ENCODE measurements at regions not wholly inside any gene's neighbourhood (a gene's known extent, or its start where the extent isn't known, plus 50 kb on each side); places are given as distances from the start of the nearest gene placed in this dataset.

GRCh38 chr1:54463259-54464030 lies 57.3 kb upstream of the SSBP3 start:
- no peaks in the 10 kb centered on the region for H3K9me3 ChIP-seq
- no peaks in the 10 kb centered on the region for H3K36me3 ChIP-seq (ENCODE audit: low read depth)
- no peak for ATAC-seq
- DNase-seq = no peak
- H3K4me1 ChIP-seq (ENCODE audit: low read depth) = no peaks in the 10 kb centered on the region
- no peak overlapping the region for H3K4me3 ChIP-seq
- no peak for TF ChIP-seq CTCF (IDR thresholded peaks at IDR 0.05)
- intact Hi-C loops (cut with DNase I, micrococcal nuclease) = no loop called here

GRCh38 chr1:54462597-54463258 lies 56.5 kb upstream of the SSBP3 start:
- Histone ChIP-seq H3K9me3 (no peaks in the 10 kb centered on the region), H3K36me3 (ENCODE audit: low read depth) (no peaks in the 10 kb centered on the region), H3K4me1 (ENCODE audit: low read depth) (no peaks in the 10 kb centered on the region), H3K4me3 (no peak overlapping the region)
- TF ChIP-seq CTCF (IDR thresholded peaks at IDR 0.05) = no peak
- no peak for ATAC-seq
- intact Hi-C loops (cut with DNase I, micrococcal nuclease) = no loop called here
- DNase-seq = no peak

- TF ChIP-seq CTCF (IDR thresholded peaks at IDR 0.05) = no peak
- DNase-seq = peak in 1 of 3 donors; percentile 58
These were observed 55.8 kb upstream of the SSBP3 start for GRCh38 chr1:54461731-54462596.

GRCh38 chr1:54460861-54461387 lies 54.7 kb upstream of the SSBP3 start:
- H3K36me3 ChIP-seq (ENCODE audit: low read depth) = no peaks in the 10 kb centered on the region
- no peak for DNase-seq
- no peak overlapping the region for H3K4me3 ChIP-seq
- intact Hi-C loops (cut with DNase I, micrococcal nuclease) = no loop called here
- ATAC-seq = no peak
- H3K9me3 ChIP-seq = no peaks in the 10 kb centered on the region
- no peaks in the 10 kb centered on the region for H3K4me1 ChIP-seq (ENCODE audit: low read depth)
- TF ChIP-seq CTCF (IDR thresholded peaks at IDR 0.05) = no peak

More at GRCh38 chr1:54461731-54462596, 55.8 kb upstream of the SSBP3 start:
- intact Hi-C loops (cut with DNase I, micrococcal nuclease) = no loop called here
- Histone ChIP-seq H3K4me1 (ENCODE audit: low read depth) (no peaks in the 10 kb centered on the region), H3K4me3 (no peak overlapping the region), H3K9me3 (no peaks in the 10 kb centered on the region), H3K36me3 (ENCODE audit: low read depth) (no peaks in the 10 kb centered on the region)
- ATAC-seq = peak; percentile 82

GRCh38 chr1:54460351-54460750 lies 54.2 kb upstream of the SSBP3 start:
- Histone ChIP-seq H3K36me3 (ENCODE audit: low read depth) (no peaks in the 10 kb centered on the region), H3K4me1 (ENCODE audit: low read depth) (no peaks in the 10 kb centered on the region), H3K9me3 (no peaks in the 10 kb centered on the region), H3K4me3 (no peak overlapping the region)
- ATAC-seq (peak; percentile 57), DNase-seq (no peak)
- no peak for TF ChIP-seq CTCF (IDR thresholded peaks at IDR 0.05)
- intact Hi-C loops (cut with DNase I, micrococcal nuclease) = no loop called here

All from mucosa of descending colon (tissue), 3 donors.